ENCODE measurements at regions not wholly inside any gene's neighbourhood (a gene's known extent, or its start where the extent isn't known, plus 50 kb on each side); places are given as distances from the start of the nearest gene placed in this dataset.

DNA sequence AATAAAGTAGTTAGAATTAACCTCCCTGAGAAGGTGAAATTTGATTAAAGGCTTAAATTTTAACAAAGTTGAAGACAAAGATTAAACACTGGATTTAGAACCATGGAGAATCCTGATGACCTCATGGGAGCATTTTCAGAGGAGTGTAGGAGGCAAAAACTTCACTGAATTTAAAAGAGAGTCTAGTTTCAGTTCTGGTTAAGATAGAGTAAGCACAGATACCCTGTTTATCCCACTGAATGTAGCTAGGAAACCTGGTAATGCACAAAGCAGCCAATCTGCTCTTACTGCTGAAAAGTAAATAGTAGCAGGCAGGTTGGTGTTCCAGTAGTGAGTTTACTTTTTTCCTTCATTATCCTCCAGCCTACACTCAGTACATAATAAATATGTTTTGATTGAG, 654.9 kb upstream of the SYT4 start:
- Histone ChIP-seq H3K4me3 (replicated peaks; ENCODE audit: insufficient read depth, low read length) (no peak overlapping the region), H3K27ac (replicated peaks) (no peak overlapping the region), H3K27me3 (ENCODE audit: insufficient read depth, poor library complexity, severe bottlenecking) (no peaks in the 10 kb centered on the region)
- DNase-seq (ENCODE audit: low read depth in 1 of 2, low spot score in 1 of 2): no peak
- TF ChIP-seq SPI1 (IDR thresholded peaks at IDR 0.05; ENCODE audit: borderline replicate concordance, low read depth) (no peak), GABPA (IDR thresholded peaks at IDR 0.05; ENCODE audit: low read depth) (no peak), POLR2AphosphoS5 (IDR thresholded peaks at IDR 0.05; ENCODE audit: low read depth) (no peak), CTCF (IDR thresholded peaks at IDR 0.05; ENCODE audit: insufficient read depth, low read length) (no peak), REST (IDR thresholded peaks at IDR 0.05; ENCODE audit: insufficient replicate concordance, low read depth) (no peak)

DNA sequence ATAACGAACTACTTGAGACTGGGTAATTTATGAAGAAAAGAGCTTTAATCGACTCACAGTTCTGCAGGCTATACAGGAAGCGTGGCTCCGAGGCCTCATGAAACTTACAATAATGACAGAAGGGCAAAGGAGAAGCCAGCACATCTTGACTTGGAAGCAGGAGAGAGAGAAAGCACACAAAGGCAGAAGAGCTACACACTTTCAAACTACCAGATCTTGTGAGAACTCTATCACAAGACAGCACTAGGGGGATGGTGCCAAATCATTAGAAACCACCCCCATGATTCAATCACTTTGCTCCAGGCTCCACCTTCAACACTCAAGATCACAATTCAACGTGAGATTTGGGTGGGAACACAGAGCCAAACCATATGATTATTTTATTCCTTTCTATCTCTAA, 655.9 kb upstream of the SYT4 start:
- Histone ChIP-seq H3K27ac (replicated peaks) (no peak overlapping the region), H3K27me3 (ENCODE audit: insufficient read depth, poor library complexity, severe bottlenecking) (no peaks in the 10 kb centered on the region), H3K4me3 (replicated peaks; ENCODE audit: insufficient read depth, low read length) (no peak overlapping the region)
- TF ChIP-seq GABPA (IDR thresholded peaks at IDR 0.05; ENCODE audit: low read depth): no peak
- no peak for TF ChIP-seq POLR2AphosphoS5 (IDR thresholded peaks at IDR 0.05; ENCODE audit: low read depth)
- TF ChIP-seq SPI1 (IDR thresholded peaks at IDR 0.05; ENCODE audit: borderline replicate concordance, low read depth): no peak
- TF ChIP-seq REST (IDR thresholded peaks at IDR 0.05; ENCODE audit: insufficient replicate concordance, low read depth): no peak
- TF ChIP-seq CTCF (IDR thresholded peaks at IDR 0.05; ENCODE audit: insufficient read depth, low read length): no peak
- no peak for DNase-seq (ENCODE audit: low read depth in 1 of 2, low spot score in 1 of 2)

DNA sequence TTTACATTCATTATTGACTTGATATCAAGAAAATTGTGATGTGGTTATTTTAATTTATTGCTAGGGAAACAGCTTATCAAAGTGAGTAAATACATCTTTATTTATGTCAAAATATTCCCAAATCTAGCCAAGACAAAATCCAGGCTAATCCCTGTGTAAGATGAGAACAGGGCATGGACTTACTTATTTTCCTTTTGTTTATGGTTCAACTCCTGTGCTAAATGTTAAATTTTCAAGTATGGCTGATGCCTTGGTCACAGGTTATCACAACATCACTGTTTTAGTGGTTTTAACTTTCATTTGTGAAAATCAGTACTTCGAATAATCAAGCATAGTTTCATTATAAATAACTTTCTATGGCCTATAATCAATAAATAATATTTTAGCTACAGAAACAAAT, 657.0 kb upstream of the SYT4 start:
- TF ChIP-seq REST (IDR thresholded peaks at IDR 0.05; ENCODE audit: insufficient replicate concordance, low read depth) (no peak), POLR2AphosphoS5 (IDR thresholded peaks at IDR 0.05; ENCODE audit: low read depth) (no peak), SPI1 (IDR thresholded peaks at IDR 0.05; ENCODE audit: borderline replicate concordance, low read depth) (no peak), GABPA (IDR thresholded peaks at IDR 0.05; ENCODE audit: low read depth) (no peak), CTCF (IDR thresholded peaks at IDR 0.05; ENCODE audit: insufficient read depth, low read length) (no peak)
- DNase-seq (ENCODE audit: low read depth in 1 of 2, low spot score in 1 of 2): no peak
- Histone ChIP-seq H3K4me3 (replicated peaks; ENCODE audit: insufficient read depth, low read length) (no peak overlapping the region), H3K27ac (replicated peaks) (no peak overlapping the region), H3K27me3 (ENCODE audit: insufficient read depth, poor library complexity, severe bottlenecking) (no peaks in the 10 kb centered on the region)

Data from HL-60 (cell line).